ENCODE measurements at regions not wholly inside any gene's neighbourhood (a gene's known extent, or its start where the extent isn't known, plus 50 kb on each side); places are given as distances from the start of the nearest gene placed in this dataset.

- TF ChIP-seq CTCF (IDR thresholded peaks at IDR 0.05; ENCODE audit: low read length) (no peak), EZH2 (IDR thresholded peaks at IDR 0.05; ENCODE audit: borderline replicate concordance, low read length) (no peak)
- no peak overlapping the region for H3K9ac ChIP-seq (ENCODE audit: low read length)
- H4K20me1 ChIP-seq (ENCODE audit: insufficient read depth, low read length) = no peaks in the 10 kb centered on the region
- H3K27me3 ChIP-seq (ENCODE audit: insufficient read depth, low read length) = no peaks in the 10 kb centered on the region
- H3K9me2 ChIP-seq (ENCODE audit: low read depth, low read length) = no peaks in the 10 kb centered on the region
- no peak overlapping the region for H3K27ac ChIP-seq (ENCODE audit: low read depth, low read length, poor library complexity, severe bottlenecking)
- no peaks in the 10 kb centered on the region for H3K9me3 ChIP-seq (ENCODE audit: low read length)
- H3K79me2 ChIP-seq (ENCODE audit: insufficient read depth, low read length) = no peaks in the 10 kb centered on the region
- no peak overlapping the region for H3K4me2 ChIP-seq (ENCODE audit: low read length)
- H3F3A ChIP-seq (ENCODE audit: insufficient read depth, low read length) = no peaks in the 10 kb centered on the region
- no peaks in the 10 kb centered on the region for H3K4me1 ChIP-seq (ENCODE audit: insufficient read depth, low read length, severe bottlenecking)
- no peak overlapping the region for H3K4me3 ChIP-seq (ENCODE audit: low read depth, low read length, poor library complexity, severe bottlenecking)
- H3K36me3 ChIP-seq (ENCODE audit: insufficient read depth, low read length) = no peaks in the 10 kb centered on the region
- no peak overlapping the region for H2AFZ ChIP-seq (ENCODE audit: low read length)
Measured at GRCh38 chr11:96708219-96708878, 318.5 kb downstream of the JRKL start.

GRCh38 chr11:96713301-96713700 is 323.5 kb downstream of the JRKL start:
- TF ChIP-seq CTCF (IDR thresholded peaks at IDR 0.05; ENCODE audit: low read length) (no peak), EZH2 (IDR thresholded peaks at IDR 0.05; ENCODE audit: borderline replicate concordance, low read length) (no peak)
- Histone ChIP-seq H3K27ac (ENCODE audit: low read depth, low read length, poor library complexity, severe bottlenecking) (no peak overlapping the region), H3K4me2 (ENCODE audit: low read length) (no peak overlapping the region), H4K20me1 (ENCODE audit: insufficient read depth, low read length) (no peaks in the 10 kb centered on the region), H3K4me1 (ENCODE audit: insufficient read depth, low read length, severe bottlenecking) (no peaks in the 10 kb centered on the region), H3K9me3 (ENCODE audit: low read length) (no peaks in the 10 kb centered on the region), H3K27me3 (ENCODE audit: insufficient read depth, low read length) (no peaks in the 10 kb centered on the region), H3K36me3 (ENCODE audit: insufficient read depth, low read length) (no peaks in the 10 kb centered on the region), H2AFZ (ENCODE audit: low read length) (no peak overlapping the region), H3K4me3 (ENCODE audit: low read depth, low read length, poor library complexity, severe bottlenecking) (no peak overlapping the region), H3K9ac (ENCODE audit: low read length) (no peak overlapping the region), H3K79me2 (ENCODE audit: insufficient read depth, low read length) (no peaks in the 10 kb centered on the region), H3F3A (ENCODE audit: insufficient read depth, low read length) (no peaks in the 10 kb centered on the region), H3K9me2 (ENCODE audit: low read depth, low read length) (no peaks in the 10 kb centered on the region)

DNA sequence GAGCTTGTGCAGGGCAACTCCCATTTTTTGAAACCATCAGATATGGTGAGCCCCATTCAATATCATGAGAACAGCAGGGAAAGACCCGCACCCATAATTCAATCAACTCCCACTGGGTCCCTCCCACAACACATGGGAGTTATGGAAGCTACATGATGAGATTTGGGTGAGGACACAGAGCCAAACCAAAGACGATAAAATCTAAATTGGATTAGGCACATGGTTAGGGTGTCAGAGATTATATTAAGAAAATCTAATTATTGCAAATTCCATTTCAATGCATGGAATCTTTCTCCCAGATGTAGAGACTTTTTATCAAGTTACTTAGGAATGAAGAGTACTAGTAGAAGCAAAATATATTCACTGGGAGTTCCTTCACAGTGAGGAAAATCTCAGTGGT is 324.9 kb downstream of the JRKL start:
- H3K27ac ChIP-seq (ENCODE audit: low read depth, low read length, poor library complexity, severe bottlenecking) = no peak overlapping the region
- no peaks in the 10 kb centered on the region for H3K4me1 ChIP-seq (ENCODE audit: insufficient read depth, low read length, severe bottlenecking)
- H3K4me3 ChIP-seq (ENCODE audit: low read depth, low read length, poor library complexity, severe bottlenecking) = no peak overlapping the region
- no peaks in the 10 kb centered on the region for H3F3A ChIP-seq (ENCODE audit: insufficient read depth, low read length)
- H3K9ac ChIP-seq (ENCODE audit: low read length) = no peak overlapping the region
- no peaks in the 10 kb centered on the region for H3K79me2 ChIP-seq (ENCODE audit: insufficient read depth, low read length)
- no peak overlapping the region for H3K4me2 ChIP-seq (ENCODE audit: low read length)
- no peaks in the 10 kb centered on the region for H3K9me2 ChIP-seq (ENCODE audit: low read depth, low read length)
- H3K36me3 ChIP-seq (ENCODE audit: insufficient read depth, low read length) = no peaks in the 10 kb centered on the region
- no peaks in the 10 kb centered on the region for H3K27me3 ChIP-seq (ENCODE audit: insufficient read depth, low read length)
- no peaks in the 10 kb centered on the region for H3K9me3 ChIP-seq (ENCODE audit: low read length)
- H4K20me1 ChIP-seq (ENCODE audit: insufficient read depth, low read length) = no peaks in the 10 kb centered on the region
- H2AFZ ChIP-seq (ENCODE audit: low read length) = no peak overlapping the region
- no peak for TF ChIP-seq EZH2 (IDR thresholded peaks at IDR 0.05; ENCODE audit: borderline replicate concordance, low read length)
- TF ChIP-seq CTCF (IDR thresholded peaks at IDR 0.05; ENCODE audit: low read length) = no peak
